Activated CD8-positive, alpha-beta T cell treated with anti-CD3 and anti-CD28 coated beads for 36 hours (primary cell): ENCODE measurements at regions not wholly inside any gene's neighbourhood (a gene's known extent, or its start where the extent isn't known, plus 50 kb on each side); places are given as distances from the start of the nearest gene placed in this dataset.

ENCODE experiments used
- ATAC-seq: fragments of 200-7000 bp; cut with Tn5 transposase; one replicate; pipeline ENCODE4 v1.10.0; 2021; ENCODE audit warnings: mild to moderate bottlenecking, moderate library complexity
- CTCF ChIA-PET: fragments of 350-600 bp; sonication (Branson Sonifier 250); formaldehyde crosslinking; loops from one replicate; lab custom pipeline; 2021; ENCODE audit warnings: antibody characterized with exemption; lab: Charles Lee
- POLR2A ChIA-PET: fragments of 350-600 bp; sonication (Branson Sonifier 250); formaldehyde crosslinking; loops from one replicate; lab custom pipeline; 2021; ENCODE audit warnings: antibody characterized with exemption; lab: Charles Lee
- DNase-seq: peaks from one replicate; pipeline ENCODE4 v3.0.0-alpha.2; 2020
- H3K27ac Mint-ChIP-seq: one replicate; pipeline ENCODE4 v1.8.0; 2021; ENCODE audit warnings: mild to moderate bottlenecking, mixed read lengths
- H3K27me3 Mint-ChIP-seq: one replicate; pipeline ENCODE4 v1.8.0; 2021; ENCODE audit warnings: mixed read lengths
- H3K36me3 Mint-ChIP-seq: one replicate; pipeline ENCODE4 v1.8.0; 2021; ENCODE audit warnings: low read depth, mixed read lengths
- H3K4me1 Mint-ChIP-seq: one replicate; pipeline ENCODE4 v1.8.0; 2021; ENCODE audit warnings: low read depth, mixed read lengths
- H3K4me3 Mint-ChIP-seq: one replicate; pipeline ENCODE4 v1.8.0; 2021; ENCODE audit warnings: mild to moderate bottlenecking, moderate library complexity, mixed read lengths
- H3K9me3 Mint-ChIP-seq: one replicate; pipeline ENCODE4 v1.8.0; 2021; ENCODE audit warnings: mixed read lengths
- intact Hi-C: fragments of 100-400 bp; cut with micrococcal nuclease; formaldehyde crosslinking; loops from one replicate; pipeline ENCODE4 v1.10.0; 2022
- TF ChIP-seq, protein P1 (sequence below): fragments of 200-600 bp; IDR thresholded peaks from one replicate; pipeline ENCODE4 v1.8.0; 2022; ENCODE audit warnings: antibody characterized with exemption, mild to moderate bottlenecking

- Mint-ChIP-seq H3K9me3 (peaks cover 2% of the 10 kb centered on the region), H3K36me3 (no peaks in the 10 kb centered on the region), H3K4me3 (no peak overlapping the region), H3K27ac (no peak overlapping the region), H3K27me3 (peaks cover 7% of the 10 kb centered on the region), H3K4me1 (no peaks in the 10 kb centered on the region)
- DNase-seq, result no peak
- intact Hi-C loops, result no loop called here
- CTCF ChIA-PET, result no interaction called here
- POLR2A ChIA-PET, result no interaction called here
- TF ChIP-seq, protein P1, sequence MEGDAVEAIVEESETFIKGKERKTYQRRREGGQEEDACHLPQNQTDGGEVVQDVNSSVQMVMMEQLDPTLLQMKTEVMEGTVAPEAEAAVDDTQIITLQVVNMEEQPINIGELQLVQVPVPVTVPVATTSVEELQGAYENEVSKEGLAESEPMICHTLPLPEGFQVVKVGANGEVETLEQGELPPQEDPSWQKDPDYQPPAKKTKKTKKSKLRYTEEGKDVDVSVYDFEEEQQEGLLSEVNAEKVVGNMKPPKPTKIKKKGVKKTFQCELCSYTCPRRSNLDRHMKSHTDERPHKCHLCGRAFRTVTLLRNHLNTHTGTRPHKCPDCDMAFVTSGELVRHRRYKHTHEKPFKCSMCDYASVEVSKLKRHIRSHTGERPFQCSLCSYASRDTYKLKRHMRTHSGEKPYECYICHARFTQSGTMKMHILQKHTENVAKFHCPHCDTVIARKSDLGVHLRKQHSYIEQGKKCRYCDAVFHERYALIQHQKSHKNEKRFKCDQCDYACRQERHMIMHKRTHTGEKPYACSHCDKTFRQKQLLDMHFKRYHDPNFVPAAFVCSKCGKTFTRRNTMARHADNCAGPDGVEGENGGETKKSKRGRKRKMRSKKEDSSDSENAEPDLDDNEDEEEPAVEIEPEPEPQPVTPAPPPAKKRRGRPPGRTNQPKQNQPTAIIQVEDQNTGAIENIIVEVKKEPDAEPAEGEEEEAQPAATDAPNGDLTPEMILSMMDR, result no peak
- no peak for ATAC-seq
Measured at GRCh38 chr11:115869131-115869530, 364.9 kb upstream of the CADM1 start.

DNA sequence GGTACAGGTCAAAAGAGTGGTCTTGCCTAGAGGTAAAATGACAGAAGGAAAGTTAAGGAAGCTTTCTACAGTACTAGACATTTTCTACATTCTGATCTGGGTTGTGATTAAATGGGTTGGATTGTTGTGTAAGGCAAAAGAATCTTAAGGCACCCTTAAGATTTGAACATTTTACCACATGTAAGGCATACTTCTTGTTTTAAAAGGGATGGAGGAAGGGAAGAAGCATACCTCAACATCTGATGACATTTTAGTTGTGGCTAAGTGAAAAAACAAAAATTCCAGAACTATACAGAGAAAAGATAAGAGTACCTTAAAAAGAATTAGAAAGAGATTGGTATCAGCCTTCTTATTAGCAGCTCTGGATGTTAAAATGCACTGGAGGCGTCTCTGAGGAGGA is 356.0 kb upstream of the CADM1 start:
- Mint-ChIP-seq H3K4me1 (no peaks in the 10 kb centered on the region), H3K9me3 (peaks cover 8% of the 10 kb centered on the region), H3K27me3 (no peaks in the 10 kb centered on the region), H3K4me3 (no peak overlapping the region), H3K27ac (no peak overlapping the region), H3K36me3 (no peaks in the 10 kb centered on the region)
- ATAC-seq (no peak), DNase-seq (no peak)
- POLR2A ChIA-PET, result no interaction called here
- intact Hi-C loops, result no loop called here
- CTCF ChIA-PET, result no interaction called here
- TF ChIP-seq, protein P1, result no peak

GRCh38 chr11:115848611-115849010 is 344.4 kb upstream of the CADM1 start:
- intact Hi-C loops, result no loop called here
- ChIA-PET CTCF (no interaction called here), POLR2A (no interaction called here)
- no peaks in the 10 kb centered on the region for H3K4me1 Mint-ChIP-seq
- H3K27me3 Mint-ChIP-seq, result no peaks in the 10 kb centered on the region
- H3K4me3 Mint-ChIP-seq, result no peak overlapping the region
- DNase-seq (no peak), ATAC-seq (no peak)
- TF ChIP-seq, protein P1, result no peak
- no peak overlapping the region for H3K27ac Mint-ChIP-seq
- H3K9me3 Mint-ChIP-seq, result peaks cover 8% of the 10 kb centered on the region
- H3K36me3 Mint-ChIP-seq, result no peaks in the 10 kb centered on the region

DNA sequence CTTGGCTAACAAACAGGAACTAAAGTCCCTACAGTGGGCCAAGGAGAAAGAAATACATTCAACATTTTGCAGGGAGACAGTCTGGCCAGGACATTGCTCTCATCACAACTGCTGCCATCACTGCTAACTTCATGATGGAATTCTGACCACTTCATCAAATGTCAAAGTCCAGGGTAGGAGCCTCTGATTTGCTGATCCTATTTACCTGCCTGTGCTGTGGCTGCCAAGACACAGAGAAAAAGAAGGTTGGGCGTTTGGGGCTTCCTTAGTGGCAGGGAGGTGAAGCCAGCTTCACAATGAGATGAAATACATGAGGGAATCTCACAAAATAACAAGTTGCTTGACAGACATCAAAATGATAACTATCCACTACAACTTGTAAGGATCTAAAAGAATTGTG is 343.9 kb upstream of the CADM1 start:
- no peaks in the 10 kb centered on the region for H3K36me3 Mint-ChIP-seq
- no peak overlapping the region for H3K27ac Mint-ChIP-seq
- intact Hi-C loops, result no loop called here
- DNase-seq (no peak), ATAC-seq (no peak)
- ChIA-PET CTCF (no interaction called here), POLR2A (no interaction called here)
- H3K4me1 Mint-ChIP-seq, result no peaks in the 10 kb centered on the region
- H3K27me3 Mint-ChIP-seq, result no peaks in the 10 kb centered on the region
- peaks cover 2% of the 10 kb centered on the region for H3K9me3 Mint-ChIP-seq
- TF ChIP-seq, protein P1, result no peak
- no peak overlapping the region for H3K4me3 Mint-ChIP-seq

- H3K36me3 Mint-ChIP-seq, result no peaks in the 10 kb centered on the region
- no peak overlapping the region for H3K27ac Mint-ChIP-seq
- TF ChIP-seq, protein P1, result no peak
- no peak overlapping the region for H3K4me3 Mint-ChIP-seq
- DNase-seq (no peak), ATAC-seq (no peak)
- H3K4me1 Mint-ChIP-seq, result no peaks in the 10 kb centered on the region
- no peaks in the 10 kb centered on the region for H3K27me3 Mint-ChIP-seq
- POLR2A ChIA-PET, result no interaction called here
- CTCF ChIA-PET, result no interaction called here
- intact Hi-C loops, result no loop called here
- H3K9me3 Mint-ChIP-seq, result no peaks in the 10 kb centered on the region
Measured at GRCh38 chr11:115845872-115846271, 341.7 kb upstream of the CADM1 start.
